GM20000 (cell line): ENCODE measurements at regions not wholly inside any gene's neighbourhood (a gene's known extent, or its start where the extent isn't known, plus 50 kb on each side); places are given as distances from the start of the nearest gene placed in this dataset.

ENCODE experiments used
- DNase-seq: peaks from one replicate; pipeline ENCODE4 v3.0.0; 2012; ENCODE audit warnings: low spot score
- TF ChIP-seq, protein P1 (sequence below): IDR thresholded peaks from 2 replicates; pipeline ENCODE4 v1.5.1; 2012; ENCODE audit warnings: mild to moderate bottlenecking, control low read depth; ENCODE audit errors: extremely low read depth, missing control alignments

DNA sequence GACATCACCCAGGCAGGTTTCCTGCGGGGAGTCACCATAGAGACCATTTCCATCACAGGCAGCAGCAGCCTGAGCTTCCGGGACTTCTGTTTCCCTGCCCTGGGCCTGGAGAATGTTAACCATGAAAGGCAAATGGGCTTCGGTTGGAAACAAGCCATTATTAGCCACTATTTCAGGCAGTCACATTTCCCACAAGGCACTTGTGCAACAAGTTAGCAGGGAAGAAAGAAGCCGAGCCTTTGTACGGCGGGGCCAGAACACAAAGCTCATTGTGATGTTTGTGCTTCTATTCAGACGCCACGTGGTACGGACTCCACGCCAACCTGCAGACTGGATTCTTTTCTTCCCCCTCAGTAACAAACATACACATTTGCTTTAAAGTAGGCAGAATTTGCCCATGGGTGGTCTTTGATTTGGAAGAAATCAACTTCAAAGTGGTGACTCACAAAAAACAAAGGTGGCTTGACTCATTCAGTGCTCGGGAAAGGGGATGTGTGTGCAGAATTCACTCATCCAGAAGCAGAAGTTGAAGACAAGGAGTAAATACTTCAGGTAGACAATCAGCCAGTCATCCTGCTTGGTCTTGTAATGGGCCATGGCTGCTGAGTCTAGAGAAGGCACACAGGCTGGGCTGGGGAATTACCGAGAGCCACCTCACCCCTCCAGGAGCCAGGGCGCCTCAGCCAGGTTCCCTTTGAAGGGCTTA, 154.2 kb upstream of the PRMT8 start:
- DNase-seq, result no peak
- TF ChIP-seq, protein P1, sequence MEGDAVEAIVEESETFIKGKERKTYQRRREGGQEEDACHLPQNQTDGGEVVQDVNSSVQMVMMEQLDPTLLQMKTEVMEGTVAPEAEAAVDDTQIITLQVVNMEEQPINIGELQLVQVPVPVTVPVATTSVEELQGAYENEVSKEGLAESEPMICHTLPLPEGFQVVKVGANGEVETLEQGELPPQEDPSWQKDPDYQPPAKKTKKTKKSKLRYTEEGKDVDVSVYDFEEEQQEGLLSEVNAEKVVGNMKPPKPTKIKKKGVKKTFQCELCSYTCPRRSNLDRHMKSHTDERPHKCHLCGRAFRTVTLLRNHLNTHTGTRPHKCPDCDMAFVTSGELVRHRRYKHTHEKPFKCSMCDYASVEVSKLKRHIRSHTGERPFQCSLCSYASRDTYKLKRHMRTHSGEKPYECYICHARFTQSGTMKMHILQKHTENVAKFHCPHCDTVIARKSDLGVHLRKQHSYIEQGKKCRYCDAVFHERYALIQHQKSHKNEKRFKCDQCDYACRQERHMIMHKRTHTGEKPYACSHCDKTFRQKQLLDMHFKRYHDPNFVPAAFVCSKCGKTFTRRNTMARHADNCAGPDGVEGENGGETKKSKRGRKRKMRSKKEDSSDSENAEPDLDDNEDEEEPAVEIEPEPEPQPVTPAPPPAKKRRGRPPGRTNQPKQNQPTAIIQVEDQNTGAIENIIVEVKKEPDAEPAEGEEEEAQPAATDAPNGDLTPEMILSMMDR, result no peak

GRCh38 chr12:3337944-3338343, 153.1 kb upstream of the PRMT8 start:
- no peak for DNase-seq
- TF ChIP-seq, protein P1, result no peak

DNA sequence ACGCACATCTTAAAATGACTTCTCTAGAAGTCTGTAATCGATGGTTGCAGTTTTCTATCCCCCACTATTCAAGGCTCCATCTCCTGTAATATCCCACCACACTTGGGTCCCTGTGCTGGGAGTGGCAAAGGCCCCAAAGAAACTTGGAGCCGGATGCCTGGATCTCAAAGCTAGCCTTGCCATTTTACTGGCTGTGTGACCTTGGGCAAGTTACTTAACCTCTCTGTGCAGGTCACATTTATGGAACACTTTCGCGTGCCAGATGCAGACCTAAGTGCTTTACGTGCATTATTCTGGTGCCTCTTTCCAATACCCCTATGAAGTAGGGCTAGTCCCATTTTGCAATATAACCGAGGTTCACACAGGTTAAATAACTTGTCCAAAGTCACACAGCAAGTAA, 151.8 kb upstream of the PRMT8 start:
- DNase-seq, result no peak
- TF ChIP-seq, protein P1, result no peak

GRCh38 chr12:3341594-3341993, 149.4 kb upstream of the PRMT8 start:
- TF ChIP-seq, protein P1, result no peak
- DNase-seq, result no peak

DNA sequence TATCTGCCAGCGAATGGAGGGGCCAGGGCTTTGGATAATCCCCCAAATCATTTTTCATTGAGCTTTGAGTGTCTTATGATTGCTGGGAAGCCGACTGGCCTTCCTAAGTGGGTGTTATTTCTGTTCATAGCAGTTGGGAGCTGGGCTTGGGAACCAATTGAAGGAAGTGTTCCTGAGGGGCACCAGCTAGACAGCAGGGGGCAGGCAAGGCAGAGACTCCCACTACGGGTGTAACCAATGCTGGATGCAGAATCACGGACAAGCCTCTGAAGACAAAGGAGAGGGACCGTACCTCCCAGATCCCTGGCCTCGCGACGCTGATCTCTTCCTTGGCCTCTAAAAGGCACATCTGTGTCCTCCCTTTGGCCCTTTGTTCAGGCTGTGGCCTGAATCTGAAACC, 149.0 kb upstream of the PRMT8 start:
- peak; percentile 40 for DNase-seq
- TF ChIP-seq, protein P1, result peak; percentile 33

GRCh38 chr12:3348055-3348454, 142.9 kb upstream of the PRMT8 start:
- TF ChIP-seq, protein P1, result no peak
- DNase-seq, result no peak

DNA sequence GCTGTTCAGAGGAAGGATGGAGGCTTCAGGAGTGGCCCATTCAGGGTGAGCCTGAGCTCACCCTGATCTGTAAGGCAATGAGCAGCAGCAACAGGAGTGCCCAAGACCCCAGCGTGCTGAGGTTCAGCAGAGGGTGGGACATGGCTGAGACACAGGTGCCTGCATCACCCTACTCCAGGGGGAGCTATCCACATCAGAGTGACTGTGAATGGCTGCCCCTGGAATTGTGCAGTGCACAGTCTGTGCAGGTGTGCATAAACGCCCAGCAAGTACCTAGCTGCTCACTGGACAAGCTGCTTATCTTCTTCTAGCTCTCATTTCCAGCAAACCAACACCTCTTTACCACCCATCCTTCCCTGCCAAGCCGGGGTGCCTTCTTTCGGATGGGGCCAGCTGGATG, 140.6 kb upstream of the PRMT8 start:
- TF ChIP-seq, protein P1, result no peak

More for the DNA sequence above, 140.6 kb upstream of the PRMT8 start:
- no peak for DNase-seq
